HG02943 (cell line): ENCODE measurements at regions not wholly inside any gene's neighbourhood (a gene's known extent, or its start where the extent isn't known, plus 50 kb on each side); places are given as distances from the start of the nearest gene placed in this dataset.

Experiments used
- ATAC-seq: cut with Tn5 transposase; IDR thresholded peaks from one replicate; pipeline ENCODE4 v1.9.1; 2021; ENCODE audit warnings: mild to moderate bottlenecking, low read depth, moderate library complexity; ENCODE audit not compliant: unreplicated experiment

- ATAC-seq, result no peak
These were observed 55.7 kb upstream of the PICALM start for GRCh38 chr11:86124251-86125233.

- no peak for ATAC-seq
These were observed 53.9 kb upstream of the PICALM start for GRCh38 chr11:86122773-86123172.

- no peak for ATAC-seq
These were observed 51.9 kb upstream of the PICALM start for GRCh38 chr11:86120807-86121206.

- ATAC-seq, result no peak
These were observed 51.0 kb upstream of the PICALM start for GRCh38 chr11:86119906-86120305.

- no peak for ATAC-seq
These were observed 50.2 kb upstream of the PICALM start for GRCh38 chr11:86119077-86119476.
